Fibroblast of lung (primary cell): ENCODE measurements at regions not wholly inside any gene's neighbourhood (a gene's known extent, or its start where the extent isn't known, plus 50 kb on each side); places are given as distances from the start of the nearest gene placed in this dataset.

Experiments used
- CTCF ChIP-seq, 2 donors: IDR thresholded peaks in 1 of 2; conservative IDR thresholded peaks in 1 of 2; 1 replicate in 1 of 2; 2 replicates in 1 of 2; pipeline ENCODE4 v1.5.1; 2011 to 2012; ENCODE audit warnings: low read length in 2 of 2, control low read depth in 1 of 2, inconsistent platforms in 1 of 2, low read depth in 1 of 2, mild to moderate bottlenecking in 1 of 2
- EZH2 ChIP-seq: IDR thresholded peaks from 2 replicates; pipeline ENCODE4 v1.5.1; 2012; ENCODE audit warnings: low read length, control low read depth, mild to moderate bottlenecking; ENCODE audit errors: missing control alignments

GRCh38 chr16:75789237-75789636 is 62.9 kb upstream of the CPHXL start:
- TF ChIP-seq CTCF (conservative IDR thresholded peaks at IDR 0.05 in 1 of 2, IDR thresholded peaks at IDR 0.05 in 1 of 2; ENCODE audit: low read depth in 1 of 2, low read length in 2 of 2): peak; percentile 54 to 80
- TF ChIP-seq EZH2: no peak
